ENCODE measurements at regions not wholly inside any gene's neighbourhood (a gene's known extent, or its start where the extent isn't known, plus 50 kb on each side); places are given as distances from the start of the nearest gene placed in this dataset.

DNA sequence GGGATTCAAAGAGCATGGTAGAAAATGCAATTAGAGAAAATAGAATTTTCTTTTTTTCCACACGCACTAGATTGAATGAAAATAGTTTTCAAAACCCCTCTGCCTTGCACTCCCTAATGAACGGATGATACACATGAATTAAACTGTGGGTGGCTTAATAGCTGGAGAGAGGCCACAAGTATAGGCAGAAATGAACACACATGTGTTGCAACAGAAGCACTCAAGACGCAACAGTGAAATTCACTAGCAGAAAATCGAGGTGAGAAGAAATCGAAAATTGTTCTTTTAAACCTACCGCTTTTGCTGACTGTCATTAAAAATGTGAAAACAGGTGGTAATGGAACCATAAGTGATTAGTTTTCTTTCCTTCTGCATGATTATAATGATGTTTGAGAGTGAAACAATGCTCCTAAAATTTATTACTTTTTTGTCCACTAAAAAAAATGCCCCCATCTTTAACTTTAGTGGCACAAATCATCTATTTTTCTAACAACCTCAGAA lies 59.3 kb upstream of the GPCPD1 start:
- no peaks in the 10 kb centered on the region for H3K27me3 ChIP-seq (ENCODE audit: insufficient read depth, low read length, poor library complexity)
- ATAC-seq (ENCODE audit: insufficient read depth, low read depth) (no peak), DNase-seq (no peak)
- H3K4me2 ChIP-seq (ENCODE audit: insufficient read depth, low read length), result no peak overlapping the region
- no peak overlapping the region for H3K27ac ChIP-seq (ENCODE audit: low read length)
- H3K9me3 ChIP-seq (ENCODE audit: insufficient read depth, low read length, severe bottlenecking), result no peaks in the 10 kb centered on the region
- TF ChIP-seq, protein P1, sequence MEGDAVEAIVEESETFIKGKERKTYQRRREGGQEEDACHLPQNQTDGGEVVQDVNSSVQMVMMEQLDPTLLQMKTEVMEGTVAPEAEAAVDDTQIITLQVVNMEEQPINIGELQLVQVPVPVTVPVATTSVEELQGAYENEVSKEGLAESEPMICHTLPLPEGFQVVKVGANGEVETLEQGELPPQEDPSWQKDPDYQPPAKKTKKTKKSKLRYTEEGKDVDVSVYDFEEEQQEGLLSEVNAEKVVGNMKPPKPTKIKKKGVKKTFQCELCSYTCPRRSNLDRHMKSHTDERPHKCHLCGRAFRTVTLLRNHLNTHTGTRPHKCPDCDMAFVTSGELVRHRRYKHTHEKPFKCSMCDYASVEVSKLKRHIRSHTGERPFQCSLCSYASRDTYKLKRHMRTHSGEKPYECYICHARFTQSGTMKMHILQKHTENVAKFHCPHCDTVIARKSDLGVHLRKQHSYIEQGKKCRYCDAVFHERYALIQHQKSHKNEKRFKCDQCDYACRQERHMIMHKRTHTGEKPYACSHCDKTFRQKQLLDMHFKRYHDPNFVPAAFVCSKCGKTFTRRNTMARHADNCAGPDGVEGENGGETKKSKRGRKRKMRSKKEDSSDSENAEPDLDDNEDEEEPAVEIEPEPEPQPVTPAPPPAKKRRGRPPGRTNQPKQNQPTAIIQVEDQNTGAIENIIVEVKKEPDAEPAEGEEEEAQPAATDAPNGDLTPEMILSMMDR (IDR thresholded peaks at IDR 0.05; ENCODE audit: borderline replicate concordance, extremely low read depth, low read length, poor library complexity, severe bottlenecking), result no peak
- TF ChIP-seq EZH2 (IDR thresholded peaks at IDR 0.05; ENCODE audit: borderline replicate concordance, low read depth, low read length, severe bottlenecking), result no peak
- H4K20me1 ChIP-seq (ENCODE audit: insufficient read depth, low read length), result no peaks in the 10 kb centered on the region
- no peak overlapping the region for H3K4me3 ChIP-seq (ENCODE audit: low read depth in 1 of 2, low read length in 2 of 2)
- no peak overlapping the region for H3K9ac ChIP-seq (ENCODE audit: low read depth, low read length)
- no peaks in the 10 kb centered on the region for H3K4me1 ChIP-seq (ENCODE audit: insufficient read depth, low read length)
- H2AFZ ChIP-seq (ENCODE audit: low read depth, low read length), result no peak overlapping the region
- H3K36me3 ChIP-seq (ENCODE audit: insufficient read depth, low read length), result no peaks in the 10 kb centered on the region
- H3K79me2 ChIP-seq (ENCODE audit: insufficient read depth, low read length), result no peaks in the 10 kb centered on the region

DNA sequence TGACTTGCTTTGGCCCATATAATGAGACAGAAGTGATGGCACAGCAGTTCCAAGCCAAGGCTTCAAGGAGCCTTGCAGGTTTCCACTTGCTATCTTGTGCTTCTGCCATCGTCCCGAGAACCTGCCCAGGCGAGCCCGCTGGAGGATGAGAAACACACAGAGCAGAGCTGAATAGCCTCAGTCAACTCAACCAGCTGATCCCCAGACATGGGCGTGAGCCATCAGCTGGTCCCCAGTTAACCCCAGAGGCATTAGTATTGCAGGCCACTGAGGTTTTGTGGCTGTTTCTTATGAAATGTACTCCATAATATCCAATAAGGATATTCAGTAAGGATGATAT lies 57.7 kb upstream of the GPCPD1 start:
- H3K27ac ChIP-seq (ENCODE audit: low read length), result no peak overlapping the region
- no peaks in the 10 kb centered on the region for H4K20me1 ChIP-seq (ENCODE audit: insufficient read depth, low read length)
- no peak overlapping the region for H3K4me3 ChIP-seq (ENCODE audit: low read depth in 1 of 2, low read length in 2 of 2)
- no peak overlapping the region for H3K9ac ChIP-seq (ENCODE audit: low read depth, low read length)
- no peaks in the 10 kb centered on the region for H3K27me3 ChIP-seq (ENCODE audit: insufficient read depth, low read length, poor library complexity)
- no peaks in the 10 kb centered on the region for H3K9me3 ChIP-seq (ENCODE audit: insufficient read depth, low read length, severe bottlenecking)
- H3K79me2 ChIP-seq (ENCODE audit: insufficient read depth, low read length), result no peaks in the 10 kb centered on the region
- TF ChIP-seq, protein P1 (IDR thresholded peaks at IDR 0.05; ENCODE audit: borderline replicate concordance, extremely low read depth, low read length, poor library complexity, severe bottlenecking), result no peak
- no peak for TF ChIP-seq EZH2 (IDR thresholded peaks at IDR 0.05; ENCODE audit: borderline replicate concordance, low read depth, low read length, severe bottlenecking)
- no peak overlapping the region for H3K4me2 ChIP-seq (ENCODE audit: insufficient read depth, low read length)
- H2AFZ ChIP-seq (ENCODE audit: low read depth, low read length), result no peak overlapping the region
- no peaks in the 10 kb centered on the region for H3K4me1 ChIP-seq (ENCODE audit: insufficient read depth, low read length)
- ATAC-seq (ENCODE audit: insufficient read depth, low read depth) (no peak), DNase-seq (no peak)
- H3K36me3 ChIP-seq (ENCODE audit: insufficient read depth, low read length), result no peaks in the 10 kb centered on the region

DNA sequence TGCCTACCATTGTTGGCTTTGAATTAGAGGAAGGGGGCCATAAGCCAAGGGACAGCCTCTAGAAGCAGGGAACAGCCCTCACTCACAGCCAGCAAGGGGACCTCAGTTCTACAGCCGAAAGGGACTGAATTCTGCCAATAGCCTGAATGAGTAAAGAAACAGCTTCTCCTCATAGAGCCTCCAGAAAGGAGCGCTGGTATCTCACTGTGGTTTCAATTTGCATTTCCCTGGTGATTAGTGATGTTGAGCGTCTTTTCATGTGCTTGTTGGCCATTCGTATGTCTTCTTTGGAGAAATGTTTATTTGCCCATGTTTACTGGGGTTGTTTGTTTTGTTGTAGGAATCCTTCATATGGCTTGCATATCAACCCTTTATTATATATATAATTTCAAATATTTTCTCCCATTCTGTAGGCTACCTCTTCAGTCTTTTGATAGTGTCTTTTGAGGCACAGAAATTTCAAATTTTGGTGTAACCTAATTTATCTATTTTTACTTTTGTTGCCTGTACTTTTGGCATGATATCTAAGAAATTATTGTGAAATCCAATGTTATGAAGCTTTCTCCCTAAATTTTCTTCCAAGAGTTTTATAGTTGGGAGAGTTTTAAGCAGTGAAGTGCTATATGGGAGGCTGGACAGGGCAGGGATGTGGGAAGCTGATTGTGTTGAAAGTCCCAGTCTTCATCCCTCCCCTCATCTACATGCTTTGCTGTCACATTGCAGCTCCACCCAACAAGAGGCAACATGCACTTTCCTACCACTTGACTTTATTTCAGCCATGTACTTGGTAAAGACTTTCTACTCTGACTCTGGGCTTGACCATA lies 57.1 kb upstream of the GPCPD1 start:
- H3K27me3 ChIP-seq (ENCODE audit: insufficient read depth, low read length, poor library complexity), result no peaks in the 10 kb centered on the region
- H3K4me2 ChIP-seq (ENCODE audit: insufficient read depth, low read length), result no peak overlapping the region
- no peak overlapping the region for H2AFZ ChIP-seq (ENCODE audit: low read depth, low read length)
- no peaks in the 10 kb centered on the region for H3K36me3 ChIP-seq (ENCODE audit: insufficient read depth, low read length)
- no peak overlapping the region for H3K4me3 ChIP-seq (ENCODE audit: low read depth in 1 of 2, low read length in 2 of 2)
- DNase-seq (no peak), ATAC-seq (ENCODE audit: insufficient read depth, low read depth) (no peak)
- TF ChIP-seq, protein P1 (IDR thresholded peaks at IDR 0.05; ENCODE audit: borderline replicate concordance, extremely low read depth, low read length, poor library complexity, severe bottlenecking), result no peak
- TF ChIP-seq EZH2 (IDR thresholded peaks at IDR 0.05; ENCODE audit: borderline replicate concordance, low read depth, low read length, severe bottlenecking), result no peak
- H3K4me1 ChIP-seq (ENCODE audit: insufficient read depth, low read length), result no peaks in the 10 kb centered on the region
- no peak overlapping the region for H3K27ac ChIP-seq (ENCODE audit: low read length)
- no peaks in the 10 kb centered on the region for H3K9me3 ChIP-seq (ENCODE audit: insufficient read depth, low read length, severe bottlenecking)
- H3K9ac ChIP-seq (ENCODE audit: low read depth, low read length), result no peak overlapping the region
- H3K79me2 ChIP-seq (ENCODE audit: insufficient read depth, low read length), result no peaks in the 10 kb centered on the region
- H4K20me1 ChIP-seq (ENCODE audit: insufficient read depth, low read length), result no peaks in the 10 kb centered on the region
